GM21360 (cell line): ENCODE measurements at regions not wholly inside any gene's neighbourhood (a gene's known extent, or its start where the extent isn't known, plus 50 kb on each side); places are given as distances from the start of the nearest gene placed in this dataset.

Experiments used
- ATAC-seq: cut with Tn5 transposase; IDR thresholded peaks from one replicate; pipeline ENCODE4 v1.9.1; 2021; ENCODE audit warnings: mild to moderate bottlenecking, moderate library complexity; ENCODE audit not compliant: unreplicated experiment

- ATAC-seq = no peak
Observed at GRCh38 chr3:107970993-107971580, 119.7 kb downstream of the CD47 start.

GRCh38 chr3:107969994-107970819 is 120.6 kb downstream of the CD47 start:
- ATAC-seq = no peak

- ATAC-seq = no peak
Observed at GRCh38 chr3:107969525-107969924, 121.3 kb downstream of the CD47 start.

GRCh38 chr3:107966276-107966675 is 124.6 kb downstream of the CD47 start:
- ATAC-seq = no peak

- no peak for ATAC-seq
Observed at GRCh38 chr3:107965136-107965655, 125.6 kb downstream of the CD47 start.

GRCh38 chr3:107963581-107963980 is 127.2 kb downstream of the CD47 start:
- no peak for ATAC-seq

DNA sequence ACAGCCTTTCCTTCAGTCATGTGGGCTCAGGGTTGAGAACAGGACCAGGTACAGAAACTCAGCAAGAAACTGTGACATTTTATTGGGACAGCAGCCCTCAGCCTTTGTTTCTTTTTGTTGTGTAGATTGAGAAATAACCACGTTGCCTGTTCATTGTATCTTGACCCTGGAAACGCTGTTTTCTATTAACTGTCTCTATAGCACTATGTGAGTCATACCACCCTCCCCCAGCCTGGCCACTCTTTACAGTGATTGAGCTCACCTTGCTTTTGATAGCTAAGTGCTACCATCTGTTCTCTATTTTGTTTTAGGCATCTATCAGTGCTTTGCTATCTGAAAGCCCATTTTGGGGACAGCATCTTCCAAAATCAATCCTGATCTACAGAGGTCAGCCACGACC is 127.9 kb downstream of the CD47 start:
- no peak for ATAC-seq

DNA sequence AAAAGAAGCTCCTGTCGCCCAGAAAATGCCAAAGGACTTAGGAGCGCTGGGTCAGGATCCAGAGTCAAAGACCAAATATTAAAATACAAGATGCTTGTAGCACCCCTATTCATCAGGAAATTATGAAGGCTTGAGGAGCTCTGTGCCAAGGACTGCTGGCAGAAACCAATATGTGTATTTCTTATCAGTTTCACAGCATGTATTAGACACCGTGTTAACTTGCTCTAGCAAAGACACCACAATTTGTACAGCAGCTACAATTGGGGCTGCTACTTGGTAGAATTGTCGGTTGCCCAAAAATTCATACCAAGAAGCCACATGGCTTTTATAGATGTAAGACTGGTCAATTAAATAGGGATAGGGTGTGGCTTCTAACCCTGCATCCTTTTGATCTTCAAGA is 128.8 kb downstream of the CD47 start:
- ATAC-seq = no peak

GRCh38 chr3:107959550-107960154 is 131.2 kb downstream of the CD47 start:
- ATAC-seq = no peak

DNA sequence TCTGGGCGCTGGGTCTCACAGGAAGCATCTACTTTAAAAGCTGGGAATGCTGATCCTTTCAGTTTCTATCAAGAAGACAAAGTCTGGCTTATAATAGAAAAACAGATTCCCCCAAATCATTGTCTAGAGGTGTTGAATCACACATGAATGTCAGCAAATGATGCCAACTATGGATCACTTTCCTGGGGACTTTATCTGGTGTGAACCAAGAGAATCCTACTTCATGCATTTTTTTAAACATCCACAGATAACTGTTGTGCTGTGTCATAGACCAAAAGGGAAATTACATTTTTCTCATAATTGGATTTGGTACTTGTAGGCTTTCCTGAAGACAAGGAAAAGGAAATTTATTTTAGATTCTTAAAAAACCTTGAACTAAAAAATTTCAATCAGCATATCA is 132.7 kb downstream of the CD47 start:
- ATAC-seq = no peak

- no peak for ATAC-seq
Observed at GRCh38 chr3:107956991-107957900, 133.6 kb downstream of the CD47 start.

DNA sequence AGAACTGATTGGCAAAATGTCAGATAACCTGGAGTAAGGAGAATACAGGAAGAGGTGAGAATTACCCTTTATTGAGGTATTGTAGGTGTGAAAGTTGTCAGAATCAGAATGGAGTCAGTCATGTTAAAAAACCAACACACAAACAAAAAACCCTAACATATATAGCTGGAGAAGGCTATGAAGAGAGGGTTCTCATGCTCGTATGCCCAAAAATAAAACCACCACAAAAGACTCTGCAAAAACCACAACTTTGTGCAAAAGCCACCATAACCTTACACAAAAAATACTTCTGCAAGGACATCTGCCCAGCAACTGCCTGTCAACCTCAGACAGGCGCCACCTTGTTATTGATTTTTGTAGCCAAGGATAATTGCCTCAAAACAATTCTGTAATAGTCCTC is 136.0 kb downstream of the CD47 start:
- no peak for ATAC-seq

GRCh38 chr3:107953722-107954121 is 137.1 kb downstream of the CD47 start:
- ATAC-seq = no peak

DNA sequence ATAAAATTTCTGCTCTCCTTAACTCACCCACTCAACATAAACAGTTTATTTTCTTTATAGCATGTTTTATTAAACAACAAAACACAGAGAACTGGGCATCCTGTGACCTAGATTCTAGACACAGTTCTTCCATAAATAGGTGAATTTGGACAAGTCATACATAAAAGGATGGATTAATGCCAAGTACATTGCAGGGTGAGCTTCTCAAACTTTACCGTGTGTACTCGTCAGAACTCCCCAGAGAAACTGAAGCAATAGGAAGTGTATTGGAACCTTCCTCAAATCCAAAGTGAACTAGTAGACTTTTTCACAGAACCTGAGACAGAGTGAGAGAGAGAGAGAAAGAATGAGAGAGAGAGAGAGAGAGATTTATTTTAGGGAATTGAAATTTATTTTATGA is 139.7 kb downstream of the CD47 start:
- no peak for ATAC-seq

DNA sequence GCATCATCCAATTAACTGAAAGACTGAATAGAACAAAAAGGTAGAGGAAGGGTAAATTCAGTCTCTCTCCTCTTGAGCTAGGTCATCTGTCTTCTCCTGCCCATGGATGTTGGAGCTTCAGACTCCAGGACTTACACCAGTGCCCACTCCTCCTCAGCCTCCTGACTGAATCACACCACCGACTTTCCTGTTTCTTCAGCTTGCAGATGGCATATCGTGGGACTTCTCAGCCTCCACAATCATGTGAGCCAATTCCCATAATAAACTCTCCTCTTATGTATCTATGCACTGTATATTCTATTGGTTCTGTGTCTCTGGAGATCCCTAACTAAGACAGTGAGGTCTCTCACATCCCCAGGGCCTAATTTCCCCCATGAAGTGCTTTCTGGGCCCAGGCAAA is 140.4 kb downstream of the CD47 start:
- no peak for ATAC-seq

DNA sequence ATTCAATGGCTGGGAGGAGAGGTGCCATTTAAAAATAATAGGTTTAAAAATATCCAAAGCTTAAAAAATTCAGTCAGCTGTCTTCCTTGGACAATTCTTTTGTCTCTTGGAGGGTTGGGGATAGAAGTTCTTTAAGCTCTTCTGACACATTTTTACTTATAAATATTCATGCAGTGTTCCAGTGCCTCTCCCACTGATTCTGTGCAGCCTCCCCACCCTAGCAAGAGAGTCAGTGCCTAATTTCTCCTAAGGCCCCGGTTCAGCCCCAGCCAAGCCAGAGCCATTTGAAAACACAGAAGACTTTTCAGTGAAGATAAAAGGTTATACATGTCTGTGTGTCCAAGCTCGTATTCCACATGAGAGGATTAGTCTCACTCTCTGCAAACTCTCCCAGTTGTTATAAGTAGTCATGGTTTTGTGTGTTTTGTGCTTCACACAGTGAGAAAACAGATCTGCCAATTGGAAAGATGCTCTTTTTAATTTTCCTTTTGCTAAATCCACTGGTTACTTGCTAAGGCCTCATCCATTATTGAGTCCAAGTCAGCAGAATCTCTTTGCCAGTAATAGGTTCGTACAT is 141.3 kb downstream of the CD47 start:
- no peak for ATAC-seq

- ATAC-seq = no peak
Observed at GRCh38 chr3:107947203-107947602, 143.6 kb downstream of the CD47 start.

GRCh38 chr3:107946700-107947099 is 144.1 kb downstream of the CD47 start:
- ATAC-seq = no peak

GRCh38 chr3:107945417-107946094 is 145.3 kb downstream of the CD47 start:
- ATAC-seq = no peak
